WTC11 (cell line): ENCODE measurements at regions not wholly inside any gene's neighbourhood (a gene's known extent, or its start where the extent isn't known, plus 50 kb on each side); places are given as distances from the start of the nearest gene placed in this dataset.

Experiments
- FOXP1 ChIP-seq: sonication (generic); formaldehyde crosslinking; IDR thresholded peaks from 2 replicates; pipeline ENCODE4 v1.8.0; 2022; ENCODE audit warnings: missing genetic modification reagents, mild to moderate bottlenecking, moderate library complexity, borderline replicate concordance
- RORB ChIP-seq: fragments of 250-450 bp; sonication (Bioruptor Pico); IDR thresholded peaks from 2 replicates; pipeline ENCODE4 v1.9.0; 2021; ENCODE audit warnings: mild to moderate bottlenecking
- TEAD4 ChIP-seq: sonication (generic); formaldehyde crosslinking; IDR thresholded peaks from 2 replicates; pipeline ENCODE4 v1.8.0; 2022; ENCODE audit warnings: mild to moderate bottlenecking, missing genetic modification reagents
- ZBTB21 ChIP-seq: sonication (generic); formaldehyde crosslinking; IDR thresholded peaks from 2 replicates; pipeline ENCODE4 v1.8.1; 2023; ENCODE audit warnings: mild to moderate bottlenecking, missing genetic modification reagents, borderline replicate concordance
- ZNF423 ChIP-seq: fragments of 250-450 bp; sonication (Bioruptor Pico); IDR thresholded peaks from 2 replicates; pipeline ENCODE4 v2.1.2; 2022; ENCODE audit warnings: mild to moderate bottlenecking, moderate library complexity
- TF ChIP-seq, protein P1 (sequence below): fragments of 200-600 bp; IDR thresholded peaks from 2 replicates; pipeline ENCODE4 v1.8.0; 2022; ENCODE audit warnings: antibody characterized with exemption
- TF ChIP-seq, protein P2 (sequence below): sonication (generic); formaldehyde crosslinking; IDR thresholded peaks from 2 replicates; pipeline ENCODE4 v1.8.0; 2022; ENCODE audit warnings: mild to moderate bottlenecking, missing genetic modification reagents
- TF ChIP-seq, protein P3 (sequence below): sonication (generic); formaldehyde crosslinking; IDR thresholded peaks from 2 replicates; pipeline ENCODE4 v1.8.1; 2023; ENCODE audit warnings: mild to moderate bottlenecking, missing genetic modification reagents, moderate library complexity
- TF ChIP-seq, protein P4 (sequence below): sonication (generic); formaldehyde crosslinking; IDR thresholded peaks from 2 replicates; pipeline ENCODE4 v1.8.1; 2023; ENCODE audit warnings: mild to moderate bottlenecking, missing genetic modification reagents
- TF ChIP-seq, protein P5 (sequence below): sonication (generic); formaldehyde crosslinking; IDR thresholded peaks from 2 replicates; pipeline ENCODE4 v1.8.0; 2022; ENCODE audit warnings: mild to moderate bottlenecking, missing genetic modification reagents
- TF ChIP-seq, protein P6 (sequence below): sonication (generic); formaldehyde crosslinking; IDR thresholded peaks from 2 replicates; pipeline ENCODE4 v1.8.1; 2023; ENCODE audit warnings: mild to moderate bottlenecking, moderate library complexity, missing genetic modification reagents
- TF ChIP-seq, protein P7 (sequence below): sonication (generic); formaldehyde crosslinking; IDR thresholded peaks from 2 replicates; pipeline ENCODE4 v1.8.0; 2023; ENCODE audit warnings: mild to moderate bottlenecking, missing genetic modification reagents

DNA sequence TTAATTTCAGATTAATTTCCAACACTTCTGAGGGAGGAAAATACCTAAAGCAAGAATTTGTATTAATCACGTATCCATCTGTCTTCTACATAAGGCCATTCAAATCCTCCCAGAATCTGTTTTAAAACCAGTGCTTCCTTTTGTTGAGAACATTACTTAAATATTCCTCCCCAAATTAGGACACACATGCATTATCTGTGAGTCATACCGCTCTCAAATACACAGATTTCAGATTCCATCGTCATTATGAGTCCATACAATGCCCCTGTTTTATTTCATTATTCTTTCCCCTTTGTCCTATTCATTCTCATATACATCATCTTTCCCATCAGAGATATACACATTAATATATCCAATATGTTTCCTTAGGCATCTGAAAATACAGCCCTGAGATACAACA is 57.3 kb upstream of the PRSS12 start:
- TF ChIP-seq, protein P1, sequence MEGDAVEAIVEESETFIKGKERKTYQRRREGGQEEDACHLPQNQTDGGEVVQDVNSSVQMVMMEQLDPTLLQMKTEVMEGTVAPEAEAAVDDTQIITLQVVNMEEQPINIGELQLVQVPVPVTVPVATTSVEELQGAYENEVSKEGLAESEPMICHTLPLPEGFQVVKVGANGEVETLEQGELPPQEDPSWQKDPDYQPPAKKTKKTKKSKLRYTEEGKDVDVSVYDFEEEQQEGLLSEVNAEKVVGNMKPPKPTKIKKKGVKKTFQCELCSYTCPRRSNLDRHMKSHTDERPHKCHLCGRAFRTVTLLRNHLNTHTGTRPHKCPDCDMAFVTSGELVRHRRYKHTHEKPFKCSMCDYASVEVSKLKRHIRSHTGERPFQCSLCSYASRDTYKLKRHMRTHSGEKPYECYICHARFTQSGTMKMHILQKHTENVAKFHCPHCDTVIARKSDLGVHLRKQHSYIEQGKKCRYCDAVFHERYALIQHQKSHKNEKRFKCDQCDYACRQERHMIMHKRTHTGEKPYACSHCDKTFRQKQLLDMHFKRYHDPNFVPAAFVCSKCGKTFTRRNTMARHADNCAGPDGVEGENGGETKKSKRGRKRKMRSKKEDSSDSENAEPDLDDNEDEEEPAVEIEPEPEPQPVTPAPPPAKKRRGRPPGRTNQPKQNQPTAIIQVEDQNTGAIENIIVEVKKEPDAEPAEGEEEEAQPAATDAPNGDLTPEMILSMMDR: no peak
- TF ChIP-seq, protein P2, sequence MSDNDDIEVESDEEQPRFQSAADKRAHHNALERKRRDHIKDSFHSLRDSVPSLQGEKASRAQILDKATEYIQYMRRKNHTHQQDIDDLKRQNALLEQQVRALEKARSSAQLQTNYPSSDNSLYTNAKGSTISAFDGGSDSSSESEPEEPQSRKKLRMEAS (CRISPR knock-in tag): no peak
- TF ChIP-seq RORB: no peak
- TF ChIP-seq TEAD4 (CRISPR knock-in tag): no peak
- TF ChIP-seq, protein P3, sequence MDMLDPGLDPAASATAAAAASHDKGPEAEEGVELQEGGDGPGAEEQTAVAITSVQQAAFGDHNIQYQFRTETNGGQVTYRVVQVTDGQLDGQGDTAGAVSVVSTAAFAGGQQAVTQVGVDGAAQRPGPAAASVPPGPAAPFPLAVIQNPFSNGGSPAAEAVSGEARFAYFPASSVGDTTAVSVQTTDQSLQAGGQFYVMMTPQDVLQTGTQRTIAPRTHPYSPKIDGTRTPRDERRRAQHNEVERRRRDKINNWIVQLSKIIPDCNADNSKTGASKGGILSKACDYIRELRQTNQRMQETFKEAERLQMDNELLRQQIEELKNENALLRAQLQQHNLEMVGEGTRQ (CRISPR knock-in tag): no peak
- no peak for TF ChIP-seq ZNF423 (CRISPR knock-in tag)
- TF ChIP-seq, protein P4, sequence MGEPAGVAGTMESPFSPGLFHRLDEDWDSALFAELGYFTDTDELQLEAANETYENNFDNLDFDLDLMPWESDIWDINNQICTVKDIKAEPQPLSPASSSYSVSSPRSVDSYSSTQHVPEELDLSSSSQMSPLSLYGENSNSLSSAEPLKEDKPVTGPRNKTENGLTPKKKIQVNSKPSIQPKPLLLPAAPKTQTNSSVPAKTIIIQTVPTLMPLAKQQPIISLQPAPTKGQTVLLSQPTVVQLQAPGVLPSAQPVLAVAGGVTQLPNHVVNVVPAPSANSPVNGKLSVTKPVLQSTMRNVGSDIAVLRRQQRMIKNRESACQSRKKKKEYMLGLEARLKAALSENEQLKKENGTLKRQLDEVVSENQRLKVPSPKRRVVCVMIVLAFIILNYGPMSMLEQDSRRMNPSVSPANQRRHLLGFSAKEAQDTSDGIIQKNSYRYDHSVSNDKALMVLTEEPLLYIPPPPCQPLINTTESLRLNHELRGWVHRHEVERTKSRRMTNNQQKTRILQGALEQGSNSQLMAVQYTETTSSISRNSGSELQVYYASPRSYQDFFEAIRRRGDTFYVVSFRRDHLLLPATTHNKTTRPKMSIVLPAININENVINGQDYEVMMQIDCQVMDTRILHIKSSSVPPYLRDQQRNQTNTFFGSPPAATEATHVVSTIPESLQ (CRISPR knock-in tag): no peak
- TF ChIP-seq ZBTB21 (CRISPR knock-in tag): no peak
- no peak for TF ChIP-seq FOXP1
- TF ChIP-seq, protein P5, sequence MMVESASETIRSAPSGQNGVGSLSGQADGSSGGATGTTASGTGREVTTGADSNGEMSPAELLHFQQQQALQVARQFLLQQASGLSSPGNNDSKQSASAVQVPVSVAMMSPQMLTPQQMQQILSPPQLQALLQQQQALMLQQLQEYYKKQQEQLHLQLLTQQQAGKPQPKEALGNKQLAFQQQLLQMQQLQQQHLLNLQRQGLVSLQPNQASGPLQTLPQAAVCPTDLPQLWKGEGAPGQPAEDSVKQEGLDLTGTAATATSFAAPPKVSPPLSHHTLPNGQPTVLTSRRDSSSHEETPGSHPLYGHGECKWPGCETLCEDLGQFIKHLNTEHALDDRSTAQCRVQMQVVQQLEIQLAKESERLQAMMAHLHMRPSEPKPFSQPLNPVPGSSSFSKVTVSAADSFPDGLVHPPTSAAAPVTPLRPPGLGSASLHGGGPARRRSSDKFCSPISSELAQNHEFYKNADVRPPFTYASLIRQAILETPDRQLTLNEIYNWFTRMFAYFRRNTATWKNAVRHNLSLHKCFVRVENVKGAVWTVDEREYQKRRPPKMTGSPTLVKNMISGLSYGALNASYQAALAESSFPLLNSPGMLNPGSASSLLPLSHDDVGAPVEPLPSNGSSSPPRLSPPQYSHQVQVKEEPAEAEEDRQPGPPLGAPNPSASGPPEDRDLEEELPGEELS (CRISPR knock-in tag): no peak
- TF ChIP-seq, protein P6, sequence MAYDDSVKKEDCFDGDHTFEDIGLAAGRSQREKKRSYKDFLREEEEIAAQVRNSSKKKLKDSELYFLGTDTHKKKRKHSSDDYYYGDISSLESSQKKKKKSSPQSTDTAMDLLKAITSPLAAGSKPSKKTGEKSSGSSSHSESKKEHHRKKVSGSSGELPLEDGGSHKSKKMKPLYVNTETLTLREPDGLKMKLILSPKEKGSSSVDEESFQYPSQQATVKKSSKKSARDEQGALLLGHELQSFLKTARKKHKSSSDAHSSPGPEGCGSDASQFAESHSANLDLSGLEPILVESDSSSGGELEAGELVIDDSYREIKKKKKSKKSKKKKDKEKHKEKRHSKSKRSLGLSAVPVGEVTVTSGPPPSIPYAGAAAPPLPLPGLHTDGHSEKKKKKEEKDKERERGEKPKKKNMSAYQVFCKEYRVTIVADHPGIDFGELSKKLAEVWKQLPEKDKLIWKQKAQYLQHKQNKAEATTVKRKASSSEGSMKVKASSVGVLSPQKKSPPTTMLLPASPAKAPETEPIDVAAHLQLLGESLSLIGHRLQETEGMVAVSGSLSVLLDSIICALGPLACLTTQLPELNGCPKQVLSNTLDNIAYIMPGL (CRISPR knock-in tag): no peak
- TF ChIP-seq, protein P7, sequence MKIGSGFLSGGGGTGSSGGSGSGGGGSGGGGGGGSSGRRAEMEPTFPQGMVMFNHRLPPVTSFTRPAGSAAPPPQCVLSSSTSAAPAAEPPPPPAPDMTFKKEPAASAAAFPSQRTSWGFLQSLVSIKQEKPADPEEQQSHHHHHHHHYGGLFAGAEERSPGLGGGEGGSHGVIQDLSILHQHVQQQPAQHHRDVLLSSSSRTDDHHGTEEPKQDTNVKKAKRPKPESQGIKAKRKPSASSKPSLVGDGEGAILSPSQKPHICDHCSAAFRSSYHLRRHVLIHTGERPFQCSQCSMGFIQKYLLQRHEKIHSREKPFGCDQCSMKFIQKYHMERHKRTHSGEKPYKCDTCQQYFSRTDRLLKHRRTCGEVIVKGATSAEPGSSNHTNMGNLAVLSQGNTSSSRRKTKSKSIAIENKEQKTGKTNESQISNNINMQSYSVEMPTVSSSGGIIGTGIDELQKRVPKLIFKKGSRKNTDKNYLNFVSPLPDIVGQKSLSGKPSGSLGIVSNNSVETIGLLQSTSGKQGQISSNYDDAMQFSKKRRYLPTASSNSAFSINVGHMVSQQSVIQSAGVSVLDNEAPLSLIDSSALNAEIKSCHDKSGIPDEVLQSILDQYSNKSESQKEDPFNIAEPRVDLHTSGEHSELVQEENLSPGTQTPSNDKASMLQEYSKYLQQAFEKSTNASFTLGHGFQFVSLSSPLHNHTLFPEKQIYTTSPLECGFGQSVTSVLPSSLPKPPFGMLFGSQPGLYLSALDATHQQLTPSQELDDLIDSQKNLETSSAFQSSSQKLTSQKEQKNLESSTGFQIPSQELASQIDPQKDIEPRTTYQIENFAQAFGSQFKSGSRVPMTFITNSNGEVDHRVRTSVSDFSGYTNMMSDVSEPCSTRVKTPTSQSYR (CRISPR knock-in tag): no peak
